Renal cortical epithelial cell (primary cell): ENCODE measurements at regions not wholly inside any gene's neighbourhood (a gene's known extent, or its start where the extent isn't known, plus 50 kb on each side); places are given as distances from the start of the nearest gene placed in this dataset.
A peak's percentile ranks its signal among the peaks of the same experiment; 100 is the strongest.
"Not testable (repeated sequence)": the region's sequence is repeated elsewhere in the genome, so short reads cannot be mapped to it uniquely, and the experiment has no call there.

ENCODE experiments used
- DNase-seq: peaks from one replicate; pipeline ENCODE4 v3.0.0-alpha.2; 2011; ENCODE audit warnings: low read depth

- DNase-seq, result no peak
Measured at GRCh38 chr6:27742833-27743573, 169.2 kb downstream of the OR2B2 start.

GRCh38 chr6:27739902-27740301 lies 172.3 kb downstream of the OR2B2 start:
- not testable (repeated sequence) for DNase-seq

- no peak for DNase-seq
Measured at GRCh38 chr6:27736686-27737085, 175.5 kb downstream of the OR2B2 start.

- DNase-seq, result no peak
Measured at GRCh38 chr6:27728442-27728841, 183.8 kb downstream of the OR2B2 start.

- no peak for DNase-seq
Measured at GRCh38 chr6:27726619-27727023, 185.6 kb downstream of the OR2B2 start.

- DNase-seq, result peak; percentile 24
Measured at GRCh38 chr6:27720607-27721580, 191.3 kb downstream of the OR2B2 start.

GRCh38 chr6:27719039-27719438 lies 193.2 kb downstream of the OR2B2 start:
- DNase-seq, result peak; percentile 38

GRCh38 chr6:27706431-27706830 lies 205.8 kb downstream of the OR2B2 start:
- no peak for DNase-seq

GRCh38 chr6:27700337-27700736 lies 211.9 kb downstream of the OR2B2 start:
- DNase-seq, result no peak

- no peak for DNase-seq
Measured at GRCh38 chr6:27694547-27694874, 217.7 kb downstream of the OR2B2 start.

- peak; percentile 26 for DNase-seq
Measured at GRCh38 chr6:27693766-27694546, 218.2 kb downstream of the OR2B2 start.

GRCh38 chr6:27692133-27692532 lies 219.2 kb upstream of the ZNF184 start:
- DNase-seq, result not testable (repeated sequence)

GRCh38 chr6:27688014-27688586 lies 215.2 kb upstream of the ZNF184 start:
- peak; percentile 78 for DNase-seq

GRCh38 chr6:27687154-27688013 lies 214.5 kb upstream of the ZNF184 start:
- peak; percentile 53 for DNase-seq

GRCh38 chr6:27685279-27685678 lies 212.4 kb upstream of the ZNF184 start:
- DNase-seq, result no peak

- DNase-seq, result peak; percentile 76
Measured at GRCh38 chr6:27684264-27685211, 211.6 kb upstream of the ZNF184 start.

- no peak for DNase-seq
Measured at GRCh38 chr6:27679964-27680694, 207.2 kb upstream of the ZNF184 start.

GRCh38 chr6:27679308-27679963 lies 206.5 kb upstream of the ZNF184 start:
- DNase-seq, result no peak
